SK-N-SH (cell line): ENCODE measurements at regions not wholly inside any gene's neighbourhood (a gene's known extent, or its start where the extent isn't known, plus 50 kb on each side); places are given as distances from the start of the nearest gene placed in this dataset.

ENCODE experiments used
- CHD2 ChIP-seq: fragments of 150-350 bp; IDR thresholded peaks from 2 replicates; pipeline ENCODE4 v1.6.1; 2018; ENCODE audit warnings: low read length; ENCODE audit not compliant: partially characterized antibody
- EP300 ChIP-seq, 2 experiments: IDR thresholded peaks; 2 replicates each; pipeline versions ENCODE4 v1.4.0 to v1.6.1; 2012; ENCODE audit warnings: borderline replicate concordance in 1 of 2, low read depth in 1 of 2, low read length in 1 of 2
- FOXM1 ChIP-seq: IDR thresholded peaks from 2 replicates; pipeline ENCODE4 v1.4.0; 2012; ENCODE audit warnings: low read depth, mild to moderate bottlenecking
- GABPA ChIP-seq: IDR thresholded peaks from 2 replicates; pipeline ENCODE4 v1.4.0; 2012; ENCODE audit warnings: low read depth, mild to moderate bottlenecking
- JUND ChIP-seq: IDR thresholded peaks from 2 replicates; pipeline ENCODE4 v1.4.0; 2012
- POLR2AphosphoS5 ChIP-seq: IDR thresholded peaks from 2 replicates; pipeline ENCODE4 v1.6.1; 2012; ENCODE audit warnings: low read depth, low read length
- RAD21 ChIP-seq: IDR thresholded peaks from 2 replicates; pipeline ENCODE4 v1.6.1; 2012; ENCODE audit warnings: mild to moderate bottlenecking, low read length
- TEAD4 ChIP-seq: IDR thresholded peaks from 2 replicates; pipeline ENCODE4 v1.4.0; 2012; ENCODE audit warnings: mild to moderate bottlenecking, borderline replicate concordance; ENCODE audit not compliant: insufficient read depth
- YY1 ChIP-seq: IDR thresholded peaks from 2 replicates; pipeline ENCODE4 v1.4.0; 2012; ENCODE audit warnings: low read depth, mild to moderate bottlenecking
- TF ChIP-seq, protein P1 (sequence below): IDR thresholded peaks from 2 replicates; pipeline ENCODE4 v1.6.1; 2012; ENCODE audit warnings: mild to moderate bottlenecking, low read depth, low read length, moderate library complexity
- TF ChIP-seq, protein P2 (sequence below): fragments of 200-600 bp; sonication (generic); IDR thresholded peaks from 2 replicates; pipeline ENCODE4 v1.6.1; 2017; ENCODE audit warnings: antibody characterized with exemption, mild to moderate bottlenecking, moderate library complexity
- TF ChIP-seq, protein P3 (sequence below): IDR thresholded peaks from 2 replicates; pipeline ENCODE4; 2012

DNA sequence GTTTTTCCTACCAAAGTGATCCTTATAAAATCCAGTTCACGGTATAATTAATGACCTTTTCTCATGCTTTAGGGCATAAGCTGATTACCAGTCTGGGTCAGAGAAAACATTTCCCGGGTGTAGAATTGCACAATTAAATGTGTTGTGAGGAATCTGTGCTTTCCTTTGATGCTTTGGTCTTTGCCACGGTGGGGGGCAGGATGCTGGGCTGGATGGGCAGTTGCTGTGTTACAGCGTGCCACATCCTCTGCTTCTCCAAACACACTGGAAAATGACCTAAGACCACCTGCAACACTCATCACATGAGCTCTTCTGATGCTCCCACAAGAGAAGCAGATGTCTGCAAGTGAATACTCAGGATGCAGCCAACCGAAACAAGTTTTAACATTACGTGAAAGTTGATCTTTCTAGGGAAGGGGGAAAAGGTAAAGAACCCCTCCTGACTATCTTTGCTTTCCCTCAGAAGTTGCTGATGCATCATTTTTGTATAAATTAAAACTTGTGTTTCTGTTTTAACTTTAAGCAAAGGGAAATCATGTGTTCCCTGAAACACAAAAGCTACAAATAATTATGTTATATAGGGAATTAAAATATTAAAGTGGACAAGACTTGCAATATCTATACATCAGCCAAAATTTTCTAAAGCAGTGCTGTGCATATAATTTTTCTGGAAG is 515.3 kb upstream of the NR5A2 start:
- TF ChIP-seq, protein P1, sequence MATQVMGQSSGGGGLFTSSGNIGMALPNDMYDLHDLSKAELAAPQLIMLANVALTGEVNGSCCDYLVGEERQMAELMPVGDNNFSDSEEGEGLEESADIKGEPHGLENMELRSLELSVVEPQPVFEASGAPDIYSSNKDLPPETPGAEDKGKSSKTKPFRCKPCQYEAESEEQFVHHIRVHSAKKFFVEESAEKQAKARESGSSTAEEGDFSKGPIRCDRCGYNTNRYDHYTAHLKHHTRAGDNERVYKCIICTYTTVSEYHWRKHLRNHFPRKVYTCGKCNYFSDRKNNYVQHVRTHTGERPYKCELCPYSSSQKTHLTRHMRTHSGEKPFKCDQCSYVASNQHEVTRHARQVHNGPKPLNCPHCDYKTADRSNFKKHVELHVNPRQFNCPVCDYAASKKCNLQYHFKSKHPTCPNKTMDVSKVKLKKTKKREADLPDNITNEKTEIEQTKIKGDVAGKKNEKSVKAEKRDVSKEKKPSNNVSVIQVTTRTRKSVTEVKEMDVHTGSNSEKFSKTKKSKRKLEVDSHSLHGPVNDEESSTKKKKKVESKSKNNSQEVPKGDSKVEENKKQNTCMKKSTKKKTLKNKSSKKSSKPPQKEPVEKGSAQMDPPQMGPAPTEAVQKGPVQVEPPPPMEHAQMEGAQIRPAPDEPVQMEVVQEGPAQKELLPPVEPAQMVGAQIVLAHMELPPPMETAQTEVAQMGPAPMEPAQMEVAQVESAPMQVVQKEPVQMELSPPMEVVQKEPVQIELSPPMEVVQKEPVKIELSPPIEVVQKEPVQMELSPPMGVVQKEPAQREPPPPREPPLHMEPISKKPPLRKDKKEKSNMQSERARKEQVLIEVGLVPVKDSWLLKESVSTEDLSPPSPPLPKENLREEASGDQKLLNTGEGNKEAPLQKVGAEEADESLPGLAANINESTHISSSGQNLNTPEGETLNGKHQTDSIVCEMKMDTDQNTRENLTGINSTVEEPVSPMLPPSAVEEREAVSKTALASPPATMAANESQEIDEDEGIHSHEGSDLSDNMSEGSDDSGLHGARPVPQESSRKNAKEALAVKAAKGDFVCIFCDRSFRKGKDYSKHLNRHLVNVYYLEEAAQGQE, result no peak
- TF ChIP-seq, protein P2, sequence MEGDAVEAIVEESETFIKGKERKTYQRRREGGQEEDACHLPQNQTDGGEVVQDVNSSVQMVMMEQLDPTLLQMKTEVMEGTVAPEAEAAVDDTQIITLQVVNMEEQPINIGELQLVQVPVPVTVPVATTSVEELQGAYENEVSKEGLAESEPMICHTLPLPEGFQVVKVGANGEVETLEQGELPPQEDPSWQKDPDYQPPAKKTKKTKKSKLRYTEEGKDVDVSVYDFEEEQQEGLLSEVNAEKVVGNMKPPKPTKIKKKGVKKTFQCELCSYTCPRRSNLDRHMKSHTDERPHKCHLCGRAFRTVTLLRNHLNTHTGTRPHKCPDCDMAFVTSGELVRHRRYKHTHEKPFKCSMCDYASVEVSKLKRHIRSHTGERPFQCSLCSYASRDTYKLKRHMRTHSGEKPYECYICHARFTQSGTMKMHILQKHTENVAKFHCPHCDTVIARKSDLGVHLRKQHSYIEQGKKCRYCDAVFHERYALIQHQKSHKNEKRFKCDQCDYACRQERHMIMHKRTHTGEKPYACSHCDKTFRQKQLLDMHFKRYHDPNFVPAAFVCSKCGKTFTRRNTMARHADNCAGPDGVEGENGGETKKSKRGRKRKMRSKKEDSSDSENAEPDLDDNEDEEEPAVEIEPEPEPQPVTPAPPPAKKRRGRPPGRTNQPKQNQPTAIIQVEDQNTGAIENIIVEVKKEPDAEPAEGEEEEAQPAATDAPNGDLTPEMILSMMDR, result no peak
- no peak for TF ChIP-seq CHD2
- no peak for TF ChIP-seq POLR2AphosphoS5
- TF ChIP-seq FOXM1, result no peak
- no peak for TF ChIP-seq EP300 (IDR thresholded peaks at IDR 0.05; ENCODE audit: borderline replicate concordance in 1 of 2, low read depth in 1 of 2, low read length in 1 of 2)
- TF ChIP-seq TEAD4, result no peak
- no peak for TF ChIP-seq YY1
- TF ChIP-seq, protein P3, sequence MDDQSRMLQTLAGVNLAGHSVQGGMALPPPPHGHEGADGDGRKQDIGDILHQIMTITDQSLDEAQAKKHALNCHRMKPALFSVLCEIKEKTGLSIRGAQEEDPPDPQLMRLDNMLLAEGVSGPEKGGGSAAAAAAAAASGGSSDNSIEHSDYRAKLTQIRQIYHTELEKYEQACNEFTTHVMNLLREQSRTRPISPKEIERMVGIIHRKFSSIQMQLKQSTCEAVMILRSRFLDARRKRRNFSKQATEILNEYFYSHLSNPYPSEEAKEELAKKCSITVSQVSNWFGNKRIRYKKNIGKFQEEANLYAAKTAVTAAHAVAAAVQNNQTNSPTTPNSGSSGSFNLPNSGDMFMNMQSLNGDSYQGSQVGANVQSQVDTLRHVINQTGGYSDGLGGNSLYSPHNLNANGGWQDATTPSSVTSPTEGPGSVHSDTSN, result no peak
- TF ChIP-seq GABPA, result no peak
- no peak for TF ChIP-seq JUND
- TF ChIP-seq RAD21, result no peak
